ENCODE measurements at regions not wholly inside any gene's neighbourhood (a gene's known extent, or its start where the extent isn't known, plus 50 kb on each side); places are given as distances from the start of the nearest gene placed in this dataset.

DNA sequence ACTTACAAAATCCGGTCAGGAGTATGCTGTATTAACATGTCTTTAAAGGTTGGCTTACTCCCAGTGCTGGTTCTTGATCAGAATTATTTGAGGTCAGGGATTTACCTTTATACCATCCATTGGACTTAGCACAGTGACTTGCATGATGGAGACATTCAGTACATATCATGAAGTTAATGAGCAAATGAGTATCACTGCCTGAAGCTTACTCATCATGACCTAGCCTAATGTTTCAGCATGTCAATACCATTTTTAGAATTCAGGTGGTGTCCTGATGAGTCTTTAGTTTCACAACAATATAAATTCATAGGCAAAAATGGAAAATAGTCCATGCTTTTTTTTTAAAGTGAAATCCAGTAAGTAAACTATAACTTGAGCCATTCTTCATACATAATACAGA lies 226.0 kb upstream of the C9orf72 start:
- H3K27me3 ChIP-seq, result no peaks in the 10 kb centered on the region
- H3K9me3 ChIP-seq, result peaks cover 0 to 3% (median 0%) of the 10 kb centered on the region in 12 donors
- intact Hi-C loops (cut with DNase I), result loop anchor here in 1 of 10 donors (10.0 kb wide), 1 partner anchor 65 kb away; no protein-coding TSS in a partner anchor
- H3K27ac ChIP-seq, result no peak overlapping the region
- no peak overlapping the region for H3K4me3 ChIP-seq
- H3K36me3 ChIP-seq, result no peaks in the 10 kb centered on the region
- no peak for ATAC-seq
- no peak for TF ChIP-seq CTCF (IDR thresholded peaks at IDR 0.05)
- TF ChIP-seq POLR2A (IDR thresholded peaks at IDR 0.05), result no peak
- DNase-seq, result no peak
- no peaks in the 10 kb centered on the region for H3K4me1 ChIP-seq
- WGBS, 4 donors, result 68 to 89% (median 79%) methylated on average over 1 of the region's 1 CpG

DNA sequence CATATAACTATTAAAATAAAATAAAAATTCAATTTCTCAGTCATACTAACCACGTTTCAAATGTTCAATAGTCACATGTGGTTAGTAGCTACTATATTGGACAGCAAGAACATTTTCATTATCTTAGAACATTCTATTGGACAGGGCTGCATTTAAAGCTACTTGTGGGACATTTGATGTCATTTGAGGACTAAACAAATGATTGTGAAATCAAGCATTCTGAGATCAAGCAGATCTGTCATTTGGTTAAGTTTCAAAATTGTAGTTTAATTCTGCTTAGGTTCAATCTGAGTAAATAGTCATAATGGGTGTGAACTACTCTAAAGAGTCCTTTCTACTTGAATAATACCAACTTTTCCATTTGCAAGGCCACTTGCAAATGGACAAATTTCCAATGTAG lies 226.9 kb upstream of the C9orf72 start:
- Histone ChIP-seq H3K27me3 (no peaks in the 10 kb centered on the region), H3K9me3 (peaks cover 0 to 3% (median 0%) of the 10 kb centered on the region in 12 donors), H3K4me1 (no peaks in the 10 kb centered on the region), H3K36me3 (no peaks in the 10 kb centered on the region), H3K27ac (no peak overlapping the region), H3K4me3 (no peak overlapping the region)
- ATAC-seq (no peak), DNase-seq (no peak)
- WGBS, 4 donors, result 23 to 35% (median 30%) methylated on average over 1 of the region's 1 CpG
- intact Hi-C loops (cut with DNase I), result no loop called here
- TF ChIP-seq CTCF (IDR thresholded peaks at IDR 0.05), result no peak
- no peak for TF ChIP-seq POLR2A (IDR thresholded peaks at IDR 0.05)

DNA sequence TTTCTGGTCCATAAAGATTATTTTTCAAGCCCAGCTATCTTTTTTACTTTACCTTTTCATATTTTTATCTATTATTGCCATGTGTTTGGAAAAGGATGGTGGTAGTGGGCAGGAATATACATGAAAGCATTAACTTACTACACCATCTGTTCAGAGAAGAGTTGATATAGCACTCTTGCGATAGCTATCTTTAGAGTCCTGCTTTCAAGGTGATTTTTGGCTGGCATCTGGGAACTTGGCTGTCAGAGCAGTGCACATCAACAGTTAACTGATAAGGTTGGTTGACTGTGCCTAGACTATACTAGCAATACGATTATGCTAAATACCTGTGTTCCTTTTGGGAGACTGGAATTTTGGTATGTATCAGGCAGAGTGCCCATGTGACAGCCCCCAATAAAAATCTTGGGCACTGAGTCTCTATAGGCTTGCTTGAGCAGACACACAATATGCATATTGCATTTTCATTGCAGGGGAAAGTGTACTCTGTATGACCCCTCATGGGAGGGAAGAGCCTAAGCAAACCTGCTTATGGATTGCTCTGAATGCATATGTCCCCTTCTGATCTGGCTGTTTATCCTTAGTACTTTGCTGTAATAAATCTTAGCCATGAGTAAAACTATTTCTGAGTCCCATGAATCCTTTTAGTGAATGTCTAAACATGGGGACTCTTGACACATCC lies 227.6 kb upstream of the C9orf72 start:
- intact Hi-C loops (cut with DNase I), result no loop called here
- ATAC-seq, result no peak
- Histone ChIP-seq H3K27ac (no peak overlapping the region), H3K4me1 (no peaks in the 10 kb centered on the region), H3K4me3 (no peak overlapping the region), H3K36me3 (no peaks in the 10 kb centered on the region), H3K27me3 (no peaks in the 10 kb centered on the region), H3K9me3 (peaks cover 0 to 2% (median 0%) of the 10 kb centered on the region in 12 donors)
- TF ChIP-seq POLR2A (IDR thresholded peaks at IDR 0.05) (no peak), CTCF (IDR thresholded peaks at IDR 0.05) (no peak)
- 47 to 68% (median 56%) methylated on average over 2 of the region's 2 CpGs for WGBS, 4 donors
- no peak for DNase-seq

DNA sequence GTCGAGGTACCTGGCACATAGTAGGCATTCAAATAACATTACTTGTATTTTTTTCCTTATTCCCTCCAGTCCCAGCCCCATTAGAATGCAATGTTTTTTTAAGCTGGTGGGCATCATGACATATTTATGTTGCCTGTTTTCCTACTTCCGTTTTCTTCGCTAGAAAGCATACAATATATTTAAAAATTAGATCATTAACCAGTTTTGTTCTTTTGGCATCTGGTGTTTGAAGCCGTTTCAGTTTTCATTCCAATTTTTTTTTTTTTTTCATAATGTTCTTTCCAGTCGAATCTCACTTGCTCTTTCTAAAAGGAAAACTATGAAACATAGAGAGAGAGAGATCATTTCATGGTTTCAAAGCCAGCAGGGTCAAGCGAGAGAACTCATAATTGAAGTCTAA lies 228.3 kb upstream of the C9orf72 start:
- TF ChIP-seq CTCF (IDR thresholded peaks at IDR 0.05) (no peak), POLR2A (IDR thresholded peaks at IDR 0.05) (no peak)
- H3K27me3 ChIP-seq, result no peaks in the 10 kb centered on the region
- H3K27ac ChIP-seq, result no peak overlapping the region
- no peaks in the 10 kb centered on the region for H3K9me3 ChIP-seq
- no peaks in the 10 kb centered on the region for H3K36me3 ChIP-seq
- 68 to 81% (median 74%) methylated on average over 6 of the region's 6 CpGs for WGBS, 4 donors
- no peaks in the 10 kb centered on the region for H3K4me1 ChIP-seq
- intact Hi-C loops (cut with DNase I), result no loop called here
- H3K4me3 ChIP-seq, result no peak overlapping the region
- ATAC-seq (no peak), DNase-seq (no peak)
